EL (cell line): ENCODE measurements at regions not wholly inside any gene's neighbourhood (a gene's known extent, or its start where the extent isn't known, plus 50 kb on each side); places are given as distances from the start of the nearest gene placed in this dataset.
"Not testable (repeated sequence)": the region's sequence is repeated elsewhere in the genome, so short reads cannot be mapped to it uniquely, and the experiment has no call there.

ENCODE experiments used
- DNase-seq: peaks from one replicate; pipeline ENCODE4 v3.0.0-alpha.2; 2016

GRCh38 chr13:80029170-80029569 is 311.8 kb downstream of the SPRY2 start:
- no peak for DNase-seq

DNA sequence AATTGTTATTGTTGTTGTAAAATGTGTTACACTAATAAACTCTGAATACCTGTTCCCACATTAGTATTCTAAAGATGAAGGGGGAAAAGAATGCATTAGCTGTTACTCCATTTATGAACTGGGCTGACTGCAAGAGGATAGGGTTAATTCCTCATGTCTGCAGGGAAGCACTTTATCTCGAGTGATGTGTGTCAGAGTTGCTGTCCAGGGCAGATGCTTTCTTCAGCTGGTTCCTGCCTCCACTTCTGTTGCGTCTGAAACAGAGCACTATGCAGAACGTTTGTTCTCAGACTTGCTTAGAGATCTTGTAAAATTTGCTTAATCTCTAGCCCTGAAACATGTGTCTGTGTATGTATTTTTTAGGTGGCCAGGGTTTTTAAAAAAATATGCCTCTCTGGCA is 318.8 kb downstream of the SPRY2 start:
- DNase-seq, result no peak

DNA sequence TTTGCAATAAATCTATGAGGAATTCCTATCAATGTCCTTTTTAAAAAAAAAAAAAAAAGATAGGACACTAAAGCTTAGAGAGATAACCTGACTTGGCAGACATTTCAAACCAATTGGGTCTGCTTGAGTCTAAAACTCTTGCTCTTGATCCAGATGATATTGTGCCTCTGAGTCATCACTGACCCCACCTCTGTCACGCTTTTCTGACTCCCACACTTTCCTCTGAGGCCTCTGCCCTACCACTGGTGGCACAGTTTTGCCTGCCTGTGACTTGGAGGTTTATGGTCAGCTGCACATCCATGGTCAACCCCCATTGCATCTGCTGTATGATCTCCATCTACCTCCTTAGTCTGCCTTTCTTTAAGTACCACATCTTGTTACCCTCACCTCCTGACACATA is 328.7 kb downstream of the SPRY2 start:
- peak; percentile 24 for DNase-seq

- DNase-seq, result no peak
Observed at GRCh38 chr13:80011448-80012212, 329.3 kb downstream of the SPRY2 start.

DNA sequence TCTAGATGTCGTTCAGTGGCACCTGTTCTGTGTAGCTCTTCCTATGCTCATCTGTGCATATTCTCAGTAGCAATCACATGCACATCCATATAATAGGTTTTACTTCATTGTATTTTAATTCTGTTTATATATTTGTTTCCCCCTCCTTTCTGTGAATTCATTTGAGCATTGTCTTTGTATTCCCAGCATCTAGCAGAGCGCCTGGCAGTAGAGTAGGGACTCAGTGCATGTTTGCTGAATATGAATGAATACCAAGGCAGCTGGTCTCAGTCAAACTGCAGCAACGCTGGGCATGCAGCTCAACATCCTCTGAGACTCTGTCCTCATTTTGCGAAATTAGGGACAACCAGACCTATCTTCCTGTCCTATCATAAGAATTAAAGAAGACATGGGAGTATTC is 330.1 kb downstream of the SPRY2 start:
- no peak for DNase-seq

GRCh38 chr13:80010286-80010831 is 330.6 kb downstream of the SPRY2 start:
- DNase-seq, result no peak

GRCh38 chr13:80009760-80010159 is 331.2 kb downstream of the SPRY2 start:
- no peak for DNase-seq

DNA sequence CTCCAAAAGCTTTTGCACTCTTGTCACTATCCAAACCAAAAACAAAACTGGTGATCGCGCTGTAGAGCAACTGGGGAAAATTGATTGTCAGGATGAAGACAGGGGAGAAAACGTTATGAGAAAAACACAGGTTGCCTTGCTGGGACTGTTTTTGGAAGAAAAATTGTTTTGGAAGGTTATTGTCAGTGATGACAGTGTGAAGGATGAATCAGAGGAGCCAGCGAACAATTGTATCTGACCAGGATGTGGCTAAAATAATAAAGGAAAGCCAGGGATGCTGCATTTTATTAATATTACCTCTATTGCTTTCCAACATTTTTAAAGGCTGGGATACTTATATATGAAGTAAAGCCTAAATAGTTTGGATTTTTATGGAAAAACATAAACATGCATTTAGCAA is 334.0 kb downstream of the SPRY2 start:
- DNase-seq, result no peak

GRCh38 chr13:80001510-80001842 is 339.4 kb downstream of the SPRY2 start:
- DNase-seq, result no peak

- DNase-seq, result no peak
Observed at GRCh38 chr13:80000684-80001509, 340.0 kb downstream of the SPRY2 start.

DNA sequence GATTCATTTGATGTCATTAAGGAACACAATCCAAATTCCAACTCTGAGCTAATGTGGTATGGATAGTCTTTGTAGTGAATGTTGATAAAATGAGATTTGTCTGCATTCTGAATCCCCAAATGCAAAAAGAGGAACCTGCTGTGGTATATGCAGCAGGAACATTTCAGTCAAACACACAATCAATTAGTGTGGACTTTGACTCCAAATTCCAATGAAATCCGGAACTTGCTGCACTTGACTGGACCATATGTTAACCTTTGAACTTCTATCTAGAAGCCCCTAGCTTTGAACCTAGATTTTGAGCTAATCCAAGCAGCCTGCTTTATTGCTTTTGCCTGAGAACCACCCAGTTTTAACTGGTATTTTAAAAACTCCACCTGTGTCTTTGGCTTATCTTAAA is 341.3 kb downstream of the SPRY2 start:
- no peak for DNase-seq

DNA sequence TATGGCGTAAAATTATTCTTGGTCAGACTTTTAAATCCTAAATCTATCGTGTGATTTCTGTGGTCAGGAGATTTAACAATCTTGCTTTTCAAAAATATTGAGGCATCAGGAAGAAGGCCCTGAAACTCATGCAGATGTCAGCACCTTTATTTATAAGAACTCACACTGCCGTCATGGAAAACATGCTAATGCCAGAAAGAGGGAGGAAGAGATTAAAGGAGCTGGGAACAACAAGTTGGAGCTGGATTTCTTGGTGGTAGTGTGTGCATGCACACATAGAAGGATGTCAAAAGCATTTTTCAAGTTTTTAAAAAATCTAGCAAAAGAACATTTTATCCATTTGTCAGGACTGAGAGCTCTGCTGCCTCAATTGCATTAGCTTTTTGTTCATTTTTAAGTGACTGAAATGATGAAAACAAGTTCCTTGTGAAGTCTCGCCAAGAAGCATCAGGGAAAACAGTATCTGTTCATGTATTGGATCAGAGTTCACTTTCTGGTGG is 342.5 kb downstream of the SPRY2 start:
- no peak for DNase-seq

- no peak for DNase-seq
Observed at GRCh38 chr13:79997244-79997643, 343.7 kb downstream of the SPRY2 start.

DNA sequence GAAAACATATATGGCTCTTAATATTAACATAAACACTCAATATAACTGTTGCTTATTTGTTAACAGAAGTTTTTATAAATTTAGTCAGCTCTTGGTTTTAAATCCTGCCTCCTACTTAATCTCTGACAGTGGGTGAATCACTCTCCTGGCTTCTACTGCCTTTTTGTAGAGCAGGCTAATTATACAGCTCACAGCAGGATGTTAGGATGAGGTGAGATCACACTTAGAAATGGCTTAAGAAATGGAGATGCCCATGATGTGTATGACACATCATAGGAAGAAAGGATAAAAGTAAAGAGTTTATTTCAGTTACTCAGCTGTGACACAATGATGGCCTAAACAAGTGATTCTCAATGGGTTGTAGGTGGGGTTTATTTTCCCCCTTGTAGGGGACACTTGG is 345.6 kb downstream of the SPRY2 start:
- DNase-seq, result peak; percentile 82

GRCh38 chr13:79992111-79992510 is 348.8 kb downstream of the SPRY2 start:
- DNase-seq, result no peak

- no peak for DNase-seq
Observed at GRCh38 chr13:79990048-79990447, 350.9 kb downstream of the SPRY2 start.

- peak; percentile 70 for DNase-seq
Observed at GRCh38 chr13:79989217-79989661, 351.7 kb downstream of the SPRY2 start.

- peak; percentile 72 for DNase-seq
Observed at GRCh38 chr13:79988573-79988972, 352.4 kb downstream of the SPRY2 start.

GRCh38 chr13:79987761-79988160 is 353.2 kb downstream of the SPRY2 start:
- no peak for DNase-seq

DNA sequence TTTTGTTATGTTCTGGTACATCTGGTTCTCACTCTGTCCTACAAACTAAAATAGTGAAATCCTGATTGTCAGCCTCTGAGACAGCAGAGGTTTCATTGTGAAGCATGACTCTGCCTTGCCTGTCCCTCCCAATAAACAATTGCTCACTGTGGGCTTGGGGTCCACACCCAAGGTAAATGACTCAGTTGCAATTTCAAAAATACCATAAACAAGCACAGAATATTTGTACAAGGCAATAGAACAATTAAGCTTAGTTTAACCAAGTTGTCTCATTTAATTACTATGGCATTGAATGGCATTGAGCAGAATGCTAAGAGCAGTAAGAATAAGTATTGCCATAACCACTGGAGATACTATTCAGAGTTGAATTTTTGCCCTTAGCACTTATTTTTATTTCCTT is 353.6 kb downstream of the SPRY2 start:
- DNase-seq, result no peak

GRCh38 chr13:79986890-79987289 is 354.0 kb downstream of the SPRY2 start:
- no peak for DNase-seq

DNA sequence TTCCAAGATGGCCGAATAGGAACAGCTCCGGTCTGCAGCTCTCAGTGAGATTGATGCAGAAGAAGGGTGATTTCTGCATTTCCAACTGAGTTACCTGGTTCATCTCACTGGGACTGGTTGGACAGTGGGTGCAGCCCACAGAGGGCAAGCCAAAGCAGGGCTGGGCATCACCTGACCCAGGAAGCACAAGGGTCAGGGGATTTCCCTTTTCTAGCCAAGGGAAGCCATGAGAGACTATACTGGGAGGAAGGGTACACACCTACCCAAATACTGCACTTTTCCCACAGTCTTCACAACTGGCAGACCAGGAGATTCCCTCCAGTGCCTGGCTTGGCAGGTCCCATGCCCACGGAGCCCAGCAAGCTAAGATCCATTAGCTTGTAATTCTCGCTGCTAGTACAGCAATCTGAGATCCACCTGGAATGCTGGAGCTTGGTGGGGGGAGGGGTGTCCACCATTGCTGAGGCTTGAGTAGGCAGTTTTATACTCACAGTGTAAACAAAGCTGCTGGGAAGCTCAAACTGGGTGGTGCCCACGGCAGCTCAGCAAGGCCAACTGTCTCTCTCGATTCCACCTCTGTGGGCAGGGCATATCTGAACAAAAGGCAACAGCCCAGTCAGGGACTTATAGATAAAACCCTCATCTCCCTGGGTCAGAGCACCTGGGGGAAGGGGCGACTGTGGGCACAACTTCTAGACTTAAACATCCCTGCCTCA is 365.8 kb downstream of the SPRY2 start:
- DNase-seq, result not testable (repeated sequence)

DNA sequence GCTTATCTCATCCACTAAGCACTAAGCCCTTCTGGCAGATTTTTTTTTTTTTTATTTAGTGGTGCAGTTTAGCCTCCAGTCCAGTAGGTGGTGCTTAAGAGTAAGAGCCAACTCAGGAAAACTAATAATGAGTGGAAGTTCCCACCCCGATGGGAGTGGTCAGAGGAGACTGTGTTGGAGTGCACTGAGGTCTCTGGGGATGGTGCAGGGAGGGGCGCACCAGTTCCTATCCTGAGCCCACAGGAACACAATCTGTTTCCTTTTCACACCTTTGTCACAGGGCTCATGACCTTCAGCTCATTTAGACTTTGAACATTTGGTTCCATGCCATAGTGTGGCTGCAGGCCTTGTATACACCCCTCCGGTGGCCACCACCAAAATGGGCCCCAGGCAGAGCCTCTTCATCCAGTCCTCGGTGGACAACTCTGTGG is 367.4 kb downstream of the SPRY2 start:
- DNase-seq, result peak; percentile 7
